SK-N-SH (cell line): ENCODE measurements at regions not wholly inside any gene's neighbourhood (a gene's known extent, or its start where the extent isn't known, plus 50 kb on each side); places are given as distances from the start of the nearest gene placed in this dataset.

Source experiments
- CTCF ChIA-PET: fragments of 300-600, 350-600 bp; formaldehyde crosslinking; extraction: SDS; loops from one replicate; lab custom pipeline; 2021; lab: Yijun Ruan, JAX
- POLR2A ChIA-PET: fragments of 350-600 bp; sonication (Branson Sonifier 250); formaldehyde crosslinking; extraction: SDS; loops from one replicate; lab custom pipeline; 2020; ENCODE audit warnings: antibody characterized with exemption, inconsistent platforms; lab: Yijun Ruan, JAX
- DNase-seq: peaks from one replicate; pipeline ENCODE4 v3.0.0; 2012
- H2AFZ ChIP-seq: fragments of 200-600 bp; sonication (generic); 2 replicates; pipeline ENCODE4 v1.8.1; 2016; ENCODE audit warnings: antibody characterized with exemption, mild to moderate bottlenecking, low read depth
- H3F3A ChIP-seq: fragments of 200-600 bp; sonication (generic); replicated peaks from 2 replicates; pipeline ENCODE3; 2016; ENCODE audit warnings: antibody characterized with exemption, mild to moderate bottlenecking; ENCODE audit not compliant: insufficient read depth
- H3K27ac ChIP-seq, 2 experiments: fragments of 200-500 bp in 1 of 2; fragments of 200-600 bp in 1 of 2; sonication (Bioruptor generic) in 1 of 2; sonication (generic), shearing (Covaris generic) in 1 of 2; 2 replicates each; pipeline versions ENCODE4 v1.5.1 to v1.6.1; 2014 to 2016; ENCODE audit warnings: low read depth in 2 of 2, inconsistent platforms in 1 of 2, low read length in 1 of 2, mild to moderate bottlenecking in 1 of 2, mixed read lengths in 1 of 2
- H3K27me3 ChIP-seq: fragments of 200-600 bp; sonication (generic), shearing (Covaris generic); 2 replicates; pipeline ENCODE4 v1.6.1; 2016; ENCODE audit warnings: mixed run types; ENCODE audit not compliant: insufficient read depth
- H3K36me3 ChIP-seq, 2 experiments: fragments of 200-500 bp in 1 of 2; fragments of 200-600 bp in 1 of 2; sonication (Bioruptor generic) in 1 of 2; sonication (generic) in 1 of 2; replicated peaks in 1 of 2; 2 replicates each; pipeline versions ENCODE3 to v1.5.1; 2014 to 2016; ENCODE audit warnings: low read length in 1 of 2, mild to moderate bottlenecking in 1 of 2; ENCODE audit not compliant: insufficient read depth in 2 of 2, control insufficient read depth in 1 of 2
- H3K4me1 ChIP-seq, 2 experiments: fragments of 200-500 bp in 1 of 2; fragments of 200-600 bp in 1 of 2; sonication (Bioruptor generic) in 1 of 2; sonication (generic), shearing (Covaris generic) in 1 of 2; 2 replicates each; pipeline versions ENCODE4 v1.5.1 to v1.6.1; 2014 to 2016; ENCODE audit warnings: low read depth in 1 of 2, low read length in 1 of 2, mixed run types in 1 of 2; ENCODE audit not compliant: insufficient read depth in 2 of 2, control insufficient read depth in 1 of 2
- H3K4me2 ChIP-seq: fragments of 200-600 bp; sonication (generic), shearing (Covaris generic); 2 replicates; pipeline ENCODE4 v1.6.1; 2017; ENCODE audit warnings: mixed run types
- H3K4me3 ChIP-seq, 2 experiments: fragments of 200-500 bp in 1 of 2; fragments of 200-600 bp in 1 of 2; sonication (Bioruptor generic) in 1 of 2; sonication (generic), shearing (Covaris generic) in 1 of 2; 2 replicates each; pipeline versions ENCODE4 v1.5.1 to v1.8.1; 2014 to 2016; ENCODE audit warnings: low read depth in 2 of 2, inconsistent platforms in 1 of 2, low read length in 1 of 2, mild to moderate bottlenecking in 1 of 2, mixed read lengths in 1 of 2, moderate library complexity in 1 of 2
- H3K79me2 ChIP-seq: fragments of 200-600 bp; sonication (generic); 2 replicates; pipeline ENCODE4 v1.8.1; 2017; ENCODE audit warnings: mild to moderate bottlenecking; ENCODE audit not compliant: insufficient read depth
- H3K9ac ChIP-seq: fragments of 200-600 bp; sonication (generic); 2 replicates; pipeline ENCODE4 v1.6.1; 2017; ENCODE audit warnings: mixed run types
- H3K9me2 ChIP-seq: fragments of 200-600 bp; sonication (generic); 2 replicates; pipeline ENCODE4 v1.6.1; 2017; ENCODE audit warnings: mixed run types
- H3K9me3 ChIP-seq: fragments of 200-600 bp; sonication (generic); 2 replicates; pipeline ENCODE4 v1.6.1; 2017; ENCODE audit warnings: mixed run types, mild to moderate bottlenecking, moderate library complexity
- H4K20me1 ChIP-seq: fragments of 200-600 bp; sonication (generic); 2 replicates; pipeline ENCODE4 v1.6.1; 2017; ENCODE audit warnings: mild to moderate bottlenecking, mixed run types; ENCODE audit not compliant: insufficient read depth
- CHD2 ChIP-seq: fragments of 150-350 bp; IDR thresholded peaks from 2 replicates; pipeline ENCODE4 v1.6.1; 2018; ENCODE audit warnings: low read length; ENCODE audit not compliant: partially characterized antibody
- ELF1 ChIP-seq: IDR thresholded peaks from 2 replicates; pipeline ENCODE4 v1.4.0; 2012
- EZH2phosphoT487 ChIP-seq: fragments of 200-600 bp; sonication (generic); IDR thresholded peaks from 2 replicates; pipeline ENCODE4 v1.6.1; 2017; ENCODE audit warnings: low read depth, mixed run types, mild to moderate bottlenecking, antibody characterized with exemption, moderate library complexity, borderline replicate concordance
- FOXM1 ChIP-seq: IDR thresholded peaks from 2 replicates; pipeline ENCODE4 v1.4.0; 2012; ENCODE audit warnings: low read depth, mild to moderate bottlenecking
- GABPA ChIP-seq: IDR thresholded peaks from 2 replicates; pipeline ENCODE4 v1.4.0; 2012; ENCODE audit warnings: low read depth, mild to moderate bottlenecking
- JUND ChIP-seq: IDR thresholded peaks from 2 replicates; pipeline ENCODE4 v1.4.0; 2012
- NFIC ChIP-seq: IDR thresholded peaks from 2 replicates; pipeline ENCODE4 v1.4.0; 2012; ENCODE audit warnings: borderline replicate concordance
- NRF1 ChIP-seq: IDR thresholded peaks from 2 replicates; pipeline ENCODE4 v1.6.1; 2012; ENCODE audit warnings: low read depth, mild to moderate bottlenecking, low read length
- POLR2AphosphoS5 ChIP-seq: IDR thresholded peaks from 2 replicates; pipeline ENCODE4 v1.6.1; 2012; ENCODE audit warnings: low read depth, low read length
- RFX5 ChIP-seq: IDR thresholded peaks from 2 replicates; pipeline ENCODE4 v1.6.1; 2012; ENCODE audit warnings: mild to moderate bottlenecking, improper control_type of control experiment, low read length
- TAF1 ChIP-seq: IDR thresholded peaks from 2 replicates; pipeline ENCODE4 v1.6.1; 2012; ENCODE audit warnings: low read depth, mild to moderate bottlenecking, low read length, moderate library complexity, borderline replicate concordance
- TCF12 ChIP-seq: IDR thresholded peaks from 2 replicates; pipeline ENCODE4 v1.4.0; 2012
- TEAD4 ChIP-seq: IDR thresholded peaks from 2 replicates; pipeline ENCODE4 v1.4.0; 2012; ENCODE audit warnings: mild to moderate bottlenecking, borderline replicate concordance; ENCODE audit not compliant: insufficient read depth
- WGBS: methylation state at CpG from one replicate; pipeline ENCODE4 v1.1.6; 2017; ENCODE audit warnings: low lambda C conversion rate; 5-methylcytosine and 5-hydroxymethylcytosine counted together
- TF ChIP-seq, protein P1 (sequence below): IDR thresholded peaks from 2 replicates; pipeline ENCODE4 v1.6.1; 2012; ENCODE audit warnings: mild to moderate bottlenecking, low read depth, low read length, moderate library complexity
- TF ChIP-seq, protein P2 (sequence below): IDR thresholded peaks from 2 replicates; pipeline ENCODE4 v1.4.0; 2012; ENCODE audit warnings: low read depth, borderline replicate concordance
- TF ChIP-seq, protein P3 (sequence below): fragments of 150-350 bp; IDR thresholded peaks from 2 replicates; pipeline ENCODE4 v1.6.1; 2016; ENCODE audit warnings: mild to moderate bottlenecking, low read depth, low read length
- TF ChIP-seq, protein P4 (sequence below): IDR thresholded peaks from 2 replicates; pipeline ENCODE4; 2012

DNA sequence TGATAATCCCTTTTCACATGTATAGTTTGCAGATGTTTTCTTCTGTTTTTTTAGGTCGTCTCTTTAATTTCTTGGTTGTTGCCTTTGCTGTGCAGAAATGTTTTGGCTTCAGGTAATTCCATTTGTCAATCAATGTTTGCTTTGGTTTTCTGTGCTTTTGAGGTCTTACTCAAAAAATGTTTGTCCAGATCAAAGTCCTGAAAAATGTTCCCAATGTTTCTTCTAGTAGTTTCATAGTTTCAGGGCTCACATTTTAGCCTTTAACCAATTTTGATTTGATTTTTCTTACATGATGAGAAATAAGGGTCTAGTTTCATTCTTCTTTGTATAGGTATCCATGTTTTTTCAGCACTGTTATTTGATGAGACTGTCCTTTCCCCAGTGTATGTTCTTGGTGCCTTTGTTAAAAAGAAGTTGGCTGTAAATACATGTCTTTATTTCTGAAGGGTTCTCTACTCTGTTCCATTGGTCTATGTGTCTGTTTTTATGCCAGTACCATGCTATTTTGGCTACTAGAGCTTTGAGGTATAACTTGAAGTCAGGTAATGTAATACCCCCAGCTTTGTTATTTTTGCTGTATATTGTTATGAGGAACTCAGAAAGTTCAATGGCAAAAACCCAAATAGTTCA, 578.7 kb upstream of the SEL1L start (continued):
- TF ChIP-seq, protein P1, sequence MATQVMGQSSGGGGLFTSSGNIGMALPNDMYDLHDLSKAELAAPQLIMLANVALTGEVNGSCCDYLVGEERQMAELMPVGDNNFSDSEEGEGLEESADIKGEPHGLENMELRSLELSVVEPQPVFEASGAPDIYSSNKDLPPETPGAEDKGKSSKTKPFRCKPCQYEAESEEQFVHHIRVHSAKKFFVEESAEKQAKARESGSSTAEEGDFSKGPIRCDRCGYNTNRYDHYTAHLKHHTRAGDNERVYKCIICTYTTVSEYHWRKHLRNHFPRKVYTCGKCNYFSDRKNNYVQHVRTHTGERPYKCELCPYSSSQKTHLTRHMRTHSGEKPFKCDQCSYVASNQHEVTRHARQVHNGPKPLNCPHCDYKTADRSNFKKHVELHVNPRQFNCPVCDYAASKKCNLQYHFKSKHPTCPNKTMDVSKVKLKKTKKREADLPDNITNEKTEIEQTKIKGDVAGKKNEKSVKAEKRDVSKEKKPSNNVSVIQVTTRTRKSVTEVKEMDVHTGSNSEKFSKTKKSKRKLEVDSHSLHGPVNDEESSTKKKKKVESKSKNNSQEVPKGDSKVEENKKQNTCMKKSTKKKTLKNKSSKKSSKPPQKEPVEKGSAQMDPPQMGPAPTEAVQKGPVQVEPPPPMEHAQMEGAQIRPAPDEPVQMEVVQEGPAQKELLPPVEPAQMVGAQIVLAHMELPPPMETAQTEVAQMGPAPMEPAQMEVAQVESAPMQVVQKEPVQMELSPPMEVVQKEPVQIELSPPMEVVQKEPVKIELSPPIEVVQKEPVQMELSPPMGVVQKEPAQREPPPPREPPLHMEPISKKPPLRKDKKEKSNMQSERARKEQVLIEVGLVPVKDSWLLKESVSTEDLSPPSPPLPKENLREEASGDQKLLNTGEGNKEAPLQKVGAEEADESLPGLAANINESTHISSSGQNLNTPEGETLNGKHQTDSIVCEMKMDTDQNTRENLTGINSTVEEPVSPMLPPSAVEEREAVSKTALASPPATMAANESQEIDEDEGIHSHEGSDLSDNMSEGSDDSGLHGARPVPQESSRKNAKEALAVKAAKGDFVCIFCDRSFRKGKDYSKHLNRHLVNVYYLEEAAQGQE: no peak
- TF ChIP-seq CHD2 (no peak), NRF1 (no peak), GABPA (no peak), RFX5 (no peak), NFIC (no peak), EZH2phosphoT487 (no peak), TCF12 (no peak)
- TF ChIP-seq, protein P2, sequence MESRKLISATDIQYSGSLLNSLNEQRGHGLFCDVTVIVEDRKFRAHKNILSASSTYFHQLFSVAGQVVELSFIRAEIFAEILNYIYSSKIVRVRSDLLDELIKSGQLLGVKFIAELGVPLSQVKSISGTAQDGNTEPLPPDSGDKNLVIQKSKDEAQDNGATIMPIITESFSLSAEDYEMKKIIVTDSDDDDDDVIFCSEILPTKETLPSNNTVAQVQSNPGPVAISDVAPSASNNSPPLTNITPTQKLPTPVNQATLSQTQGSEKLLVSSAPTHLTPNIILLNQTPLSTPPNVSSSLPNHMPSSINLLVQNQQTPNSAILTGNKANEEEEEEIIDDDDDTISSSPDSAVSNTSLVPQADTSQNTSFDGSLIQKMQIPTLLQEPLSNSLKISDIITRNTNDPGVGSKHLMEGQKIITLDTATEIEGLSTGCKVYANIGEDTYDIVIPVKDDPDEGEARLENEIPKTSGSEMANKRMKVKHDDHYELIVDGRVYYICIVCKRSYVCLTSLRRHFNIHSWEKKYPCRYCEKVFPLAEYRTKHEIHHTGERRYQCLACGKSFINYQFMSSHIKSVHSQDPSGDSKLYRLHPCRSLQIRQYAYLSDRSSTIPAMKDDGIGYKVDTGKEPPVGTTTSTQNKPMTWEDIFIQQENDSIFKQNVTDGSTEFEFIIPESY: no peak
- TF ChIP-seq, protein P3, sequence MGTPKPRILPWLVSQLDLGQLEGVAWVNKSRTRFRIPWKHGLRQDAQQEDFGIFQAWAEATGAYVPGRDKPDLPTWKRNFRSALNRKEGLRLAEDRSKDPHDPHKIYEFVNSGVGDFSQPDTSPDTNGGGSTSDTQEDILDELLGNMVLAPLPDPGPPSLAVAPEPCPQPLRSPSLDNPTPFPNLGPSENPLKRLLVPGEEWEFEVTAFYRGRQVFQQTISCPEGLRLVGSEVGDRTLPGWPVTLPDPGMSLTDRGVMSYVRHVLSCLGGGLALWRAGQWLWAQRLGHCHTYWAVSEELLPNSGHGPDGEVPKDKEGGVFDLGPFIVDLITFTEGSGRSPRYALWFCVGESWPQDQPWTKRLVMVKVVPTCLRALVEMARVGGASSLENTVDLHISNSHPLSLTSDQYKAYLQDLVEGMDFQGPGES: no peak

DNA sequence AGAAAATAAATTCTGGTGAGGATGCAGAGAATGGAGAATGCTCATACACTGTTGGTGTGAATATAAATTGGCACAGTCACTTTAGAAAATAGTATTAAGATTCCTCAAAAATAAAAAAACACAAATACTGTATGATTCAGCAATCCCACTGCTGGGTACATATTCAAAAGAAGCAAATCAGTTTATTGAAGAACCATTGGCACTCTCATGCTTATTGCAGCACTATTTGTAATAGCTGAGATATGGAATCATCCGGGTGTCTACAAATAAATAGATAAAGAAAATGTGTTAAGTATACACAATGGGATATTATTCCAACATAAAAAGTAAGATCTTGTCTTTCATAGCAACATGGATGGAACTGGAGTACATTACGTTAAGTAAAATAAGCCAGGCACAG, 579.4 kb upstream of the SEL1L start:
- H3K4me3 ChIP-seq: no peak overlapping the region
- H3K79me2 ChIP-seq: no peaks in the 10 kb centered on the region
- H3K4me1 ChIP-seq: no peaks in the 10 kb centered on the region
- H4K20me1 ChIP-seq: no peaks in the 10 kb centered on the region
- no peak overlapping the region for H3K4me2 ChIP-seq
- H3K9me2 ChIP-seq: no peaks in the 10 kb centered on the region
- no peak overlapping the region for H3K27ac ChIP-seq
- no peak overlapping the region for H2AFZ ChIP-seq
- H3K9ac ChIP-seq: no peak overlapping the region
- ChIA-PET CTCF (no interaction called here), POLR2A (no interaction called here)
- H3F3A ChIP-seq: no peaks in the 10 kb centered on the region
- DNase-seq: no peak
- 4% methylated on average over 2 of the region's 2 CpGs for WGBS
- no peaks in the 10 kb centered on the region for H3K9me3 ChIP-seq
- H3K36me3 ChIP-seq: no peaks in the 10 kb centered on the region
- H3K27me3 ChIP-seq: no peaks in the 10 kb centered on the region
- TF ChIP-seq, protein P4, sequence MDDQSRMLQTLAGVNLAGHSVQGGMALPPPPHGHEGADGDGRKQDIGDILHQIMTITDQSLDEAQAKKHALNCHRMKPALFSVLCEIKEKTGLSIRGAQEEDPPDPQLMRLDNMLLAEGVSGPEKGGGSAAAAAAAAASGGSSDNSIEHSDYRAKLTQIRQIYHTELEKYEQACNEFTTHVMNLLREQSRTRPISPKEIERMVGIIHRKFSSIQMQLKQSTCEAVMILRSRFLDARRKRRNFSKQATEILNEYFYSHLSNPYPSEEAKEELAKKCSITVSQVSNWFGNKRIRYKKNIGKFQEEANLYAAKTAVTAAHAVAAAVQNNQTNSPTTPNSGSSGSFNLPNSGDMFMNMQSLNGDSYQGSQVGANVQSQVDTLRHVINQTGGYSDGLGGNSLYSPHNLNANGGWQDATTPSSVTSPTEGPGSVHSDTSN: no peak
- TF ChIP-seq, protein P1: no peak
- TF ChIP-seq TCF12 (no peak), FOXM1 (no peak), ELF1 (no peak), JUND (no peak), POLR2AphosphoS5 (no peak), TAF1 (no peak), NRF1 (no peak), NFIC (no peak), TEAD4 (no peak)
- TF ChIP-seq, protein P2: no peak
